ENCODE measurements at regions not wholly inside any gene's neighbourhood (a gene's known extent, or its start where the extent isn't known, plus 50 kb on each side); places are given as distances from the start of the nearest gene placed in this dataset.

DNA sequence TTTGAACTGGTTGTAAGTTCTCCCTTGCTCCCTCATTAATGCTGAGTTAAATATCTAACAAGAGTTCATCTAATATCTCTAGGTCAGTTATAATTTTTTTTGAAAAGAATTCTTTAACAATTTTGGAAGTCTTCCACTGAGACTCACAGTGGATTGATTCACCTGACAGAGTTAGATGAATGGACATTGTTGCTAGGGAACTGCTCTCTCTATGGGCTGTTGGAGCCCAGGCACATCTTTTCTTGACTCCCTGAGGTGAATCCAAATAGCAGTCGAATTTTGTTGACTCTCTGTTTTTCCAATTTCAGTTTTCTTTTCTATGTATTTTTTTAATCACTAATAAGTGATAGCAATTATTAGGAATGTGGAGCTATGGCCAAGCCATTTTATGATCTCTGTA lies 996.1 kb upstream of the PABPC4L start:
- no TSS peak for BruUV-seq (replicated peaks)
- POLR2A ChIA-PET (ENCODE audit: unreplicated experiment), result no interaction called here
- CTCF ChIA-PET, result no interaction called here

DNA sequence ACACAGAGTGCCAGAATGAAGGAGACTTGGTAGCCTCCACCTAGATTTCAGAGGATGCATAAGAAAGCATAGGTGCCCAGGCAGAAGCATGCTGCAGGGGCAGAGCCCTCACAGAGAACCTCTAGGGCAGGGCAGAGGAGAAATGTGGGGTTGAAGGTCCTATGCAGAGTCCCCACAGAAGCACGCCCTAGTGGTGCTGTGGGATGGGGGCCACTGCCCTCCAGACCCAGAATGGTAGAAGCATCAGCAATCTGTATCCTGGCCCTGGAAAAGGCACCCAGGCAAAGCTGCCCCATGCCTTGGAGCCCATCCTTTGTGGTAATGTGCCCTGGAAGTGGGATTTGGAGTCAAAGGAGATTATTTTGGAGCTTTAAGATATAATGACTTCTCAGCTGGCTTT lies 992.9 kb upstream of the PABPC4L start:
- Histone ChIP-seq H3K9me2 (replicated peaks; ENCODE audit: low read length) (no peaks in the 10 kb centered on the region), H2AFZ (ENCODE audit: low read length) (no peak overlapping the region), H3F3A (ENCODE audit: low read length, unreplicated experiment) (no peaks in the 10 kb centered on the region), H3K9ac (ENCODE audit: low read length) (no peak overlapping the region), H3K4me1 (ENCODE audit: insufficient read depth, low read length) (no peaks in the 10 kb centered on the region), H3K4me2 (ENCODE audit: low read length) (no peak overlapping the region), H3K79me2 (ENCODE audit: low read length) (no peaks in the 10 kb centered on the region), H3K9me3 (ENCODE audit: low read length) (no peaks in the 10 kb centered on the region), H3K27me3 (ENCODE audit: low read length) (no peaks in the 10 kb centered on the region), H3K36me3 (ENCODE audit: low read depth, low read length) (no peaks in the 10 kb centered on the region), H3K4me3 (ENCODE audit: low read length) (no peak overlapping the region), H3K27ac (ENCODE audit: low read length) (no peak overlapping the region), H4K20me1 (ENCODE audit: low read length) (no peaks in the 10 kb centered on the region)
- no peak for TF ChIP-seq EZH2 (IDR thresholded peaks at IDR 0.05; ENCODE audit: low read length, unreplicated experiment)
- TF ChIP-seq EZH2phosphoT487 (IDR thresholded peaks at IDR 0.05; ENCODE audit: borderline replicate concordance, low read length), result no peak
- TF ChIP-seq, protein P1, sequence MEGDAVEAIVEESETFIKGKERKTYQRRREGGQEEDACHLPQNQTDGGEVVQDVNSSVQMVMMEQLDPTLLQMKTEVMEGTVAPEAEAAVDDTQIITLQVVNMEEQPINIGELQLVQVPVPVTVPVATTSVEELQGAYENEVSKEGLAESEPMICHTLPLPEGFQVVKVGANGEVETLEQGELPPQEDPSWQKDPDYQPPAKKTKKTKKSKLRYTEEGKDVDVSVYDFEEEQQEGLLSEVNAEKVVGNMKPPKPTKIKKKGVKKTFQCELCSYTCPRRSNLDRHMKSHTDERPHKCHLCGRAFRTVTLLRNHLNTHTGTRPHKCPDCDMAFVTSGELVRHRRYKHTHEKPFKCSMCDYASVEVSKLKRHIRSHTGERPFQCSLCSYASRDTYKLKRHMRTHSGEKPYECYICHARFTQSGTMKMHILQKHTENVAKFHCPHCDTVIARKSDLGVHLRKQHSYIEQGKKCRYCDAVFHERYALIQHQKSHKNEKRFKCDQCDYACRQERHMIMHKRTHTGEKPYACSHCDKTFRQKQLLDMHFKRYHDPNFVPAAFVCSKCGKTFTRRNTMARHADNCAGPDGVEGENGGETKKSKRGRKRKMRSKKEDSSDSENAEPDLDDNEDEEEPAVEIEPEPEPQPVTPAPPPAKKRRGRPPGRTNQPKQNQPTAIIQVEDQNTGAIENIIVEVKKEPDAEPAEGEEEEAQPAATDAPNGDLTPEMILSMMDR (conservative IDR thresholded peaks at IDR 0.05; ENCODE audit: low read depth, low read length), result no peak
- ChIA-PET POLR2A (ENCODE audit: unreplicated experiment) (no interaction called here), CTCF (no interaction called here)
- ATAC-seq (no peak), DNase-seq (no peak)
- intact Hi-C loops (cut with micrococcal nuclease), result no loop called here
- no TSS peak for BruUV-seq (replicated peaks)

More for the DNA sequence above, 996.1 kb upstream of the PABPC4L start:
- H2AFZ ChIP-seq (ENCODE audit: low read length), result no peak overlapping the region
- intact Hi-C loops (cut with micrococcal nuclease), result no loop called here
- H3K4me1 ChIP-seq (ENCODE audit: insufficient read depth, low read length), result no peaks in the 10 kb centered on the region
- H3F3A ChIP-seq (ENCODE audit: low read length, unreplicated experiment), result no peaks in the 10 kb centered on the region
- no peak overlapping the region for H3K4me2 ChIP-seq (ENCODE audit: low read length)
- H4K20me1 ChIP-seq (ENCODE audit: low read length), result no peaks in the 10 kb centered on the region
- no peak overlapping the region for H3K27ac ChIP-seq (ENCODE audit: low read length)
- H3K9me3 ChIP-seq (ENCODE audit: low read length), result no peaks in the 10 kb centered on the region
- TF ChIP-seq EZH2phosphoT487 (IDR thresholded peaks at IDR 0.05; ENCODE audit: borderline replicate concordance, low read length) (no peak), EZH2 (IDR thresholded peaks at IDR 0.05; ENCODE audit: low read length, unreplicated experiment) (no peak)
- TF ChIP-seq, protein P1 (conservative IDR thresholded peaks at IDR 0.05; ENCODE audit: low read depth, low read length), result no peak
- no peaks in the 10 kb centered on the region for H3K79me2 ChIP-seq (ENCODE audit: low read length)
- ATAC-seq (no peak), DNase-seq (no peak)
- H3K27me3 ChIP-seq (ENCODE audit: low read length), result no peaks in the 10 kb centered on the region
- no peak overlapping the region for H3K4me3 ChIP-seq (ENCODE audit: low read length)
- no peak overlapping the region for H3K9ac ChIP-seq (ENCODE audit: low read length)
- no peaks in the 10 kb centered on the region for H3K36me3 ChIP-seq (ENCODE audit: low read depth, low read length)
- H3K9me2 ChIP-seq (replicated peaks; ENCODE audit: low read length), result no peaks in the 10 kb centered on the region

DNA sequence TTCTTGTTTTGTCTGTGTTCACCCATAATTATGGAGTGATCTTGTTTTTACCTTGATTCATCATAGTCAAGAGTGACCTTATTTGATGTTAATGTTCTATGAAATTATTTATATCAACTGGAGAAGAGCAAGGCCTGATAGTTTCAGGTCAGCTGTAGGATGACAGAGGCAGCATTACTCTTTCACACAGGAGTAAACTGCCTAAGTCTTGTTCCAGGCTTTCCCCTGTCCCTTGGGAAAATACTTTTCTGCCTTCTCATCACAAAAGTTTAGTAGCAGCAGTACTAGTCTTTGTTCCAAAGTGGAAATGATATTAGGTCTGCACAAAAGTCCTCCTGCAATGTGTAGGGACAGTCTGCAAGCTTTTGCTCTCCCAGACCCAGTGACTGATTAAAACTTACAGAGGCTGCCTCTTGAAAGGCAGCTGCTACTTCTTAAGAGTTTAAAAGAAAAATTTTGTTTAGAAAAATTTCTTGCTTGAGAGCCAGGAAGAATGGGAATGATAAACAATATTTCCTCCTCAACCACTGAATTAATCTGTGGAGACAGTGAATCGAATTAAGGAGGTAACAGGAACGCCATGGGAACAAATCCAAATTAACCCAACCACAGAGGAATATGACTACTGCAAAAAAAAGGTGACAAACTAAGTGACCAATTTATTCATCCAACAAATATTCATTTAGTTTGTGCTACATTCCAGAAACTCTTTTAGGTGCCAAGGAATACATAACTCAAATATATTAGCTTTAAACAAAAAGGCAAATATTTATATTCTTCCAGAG lies 991.4 kb upstream of the PABPC4L start:
- Histone ChIP-seq H3K4me1 (ENCODE audit: insufficient read depth, low read length) (no peaks in the 10 kb centered on the region), H3K9me2 (replicated peaks; ENCODE audit: low read length) (no peaks in the 10 kb centered on the region), H3K27ac (ENCODE audit: low read length) (no peak overlapping the region), H4K20me1 (ENCODE audit: low read length) (no peaks in the 10 kb centered on the region), H3K79me2 (ENCODE audit: low read length) (no peaks in the 10 kb centered on the region), H3F3A (ENCODE audit: low read length, unreplicated experiment) (no peaks in the 10 kb centered on the region), H2AFZ (ENCODE audit: low read length) (no peak overlapping the region), H3K36me3 (ENCODE audit: low read depth, low read length) (no peaks in the 10 kb centered on the region), H3K9ac (ENCODE audit: low read length) (no peak overlapping the region), H3K4me2 (ENCODE audit: low read length) (no peak overlapping the region), H3K4me3 (ENCODE audit: low read length) (no peak overlapping the region), H3K9me3 (ENCODE audit: low read length) (no peaks in the 10 kb centered on the region), H3K27me3 (ENCODE audit: low read length) (no peaks in the 10 kb centered on the region)
- intact Hi-C loops (cut with micrococcal nuclease), result no loop called here
- TF ChIP-seq, protein P1 (conservative IDR thresholded peaks at IDR 0.05; ENCODE audit: low read depth, low read length), result no peak
- TF ChIP-seq EZH2 (IDR thresholded peaks at IDR 0.05; ENCODE audit: low read length, unreplicated experiment) (no peak), EZH2phosphoT487 (IDR thresholded peaks at IDR 0.05; ENCODE audit: borderline replicate concordance, low read length) (no peak)
- DNase-seq (no peak), ATAC-seq (no peak)
- no TSS peak for BruUV-seq (replicated peaks)
- POLR2A ChIA-PET (ENCODE audit: unreplicated experiment), result no interaction called here
- CTCF ChIA-PET, result no interaction called here

Data from PC-3 (cell line).